ENCODE measurements at regions not wholly inside any gene's neighbourhood (a gene's known extent, or its start where the extent isn't known, plus 50 kb on each side); places are given as distances from the start of the nearest gene placed in this dataset.

GRCh38 chr22:33971561-33971961 lies 51.3 kb upstream of the LARGE1 start:
- ATAC-seq (no peak), DNase-seq (no peak)
- ChIA-PET CTCF (no interaction called here), POLR2A (no interaction called here)
- H3K4me3 Mint-ChIP-seq: no peak overlapping the region
- intact Hi-C loops (cut with micrococcal nuclease): no loop called here
- no peaks in the 10 kb centered on the region for H3K4me1 Mint-ChIP-seq (ENCODE audit: low read depth)
- H3K27me3 Mint-ChIP-seq: peaks cover 2% of the 10 kb centered on the region
- no peaks in the 10 kb centered on the region for H3K9me3 Mint-ChIP-seq
- H3K27ac Mint-ChIP-seq: no peak overlapping the region
- TF ChIP-seq, protein P1, sequence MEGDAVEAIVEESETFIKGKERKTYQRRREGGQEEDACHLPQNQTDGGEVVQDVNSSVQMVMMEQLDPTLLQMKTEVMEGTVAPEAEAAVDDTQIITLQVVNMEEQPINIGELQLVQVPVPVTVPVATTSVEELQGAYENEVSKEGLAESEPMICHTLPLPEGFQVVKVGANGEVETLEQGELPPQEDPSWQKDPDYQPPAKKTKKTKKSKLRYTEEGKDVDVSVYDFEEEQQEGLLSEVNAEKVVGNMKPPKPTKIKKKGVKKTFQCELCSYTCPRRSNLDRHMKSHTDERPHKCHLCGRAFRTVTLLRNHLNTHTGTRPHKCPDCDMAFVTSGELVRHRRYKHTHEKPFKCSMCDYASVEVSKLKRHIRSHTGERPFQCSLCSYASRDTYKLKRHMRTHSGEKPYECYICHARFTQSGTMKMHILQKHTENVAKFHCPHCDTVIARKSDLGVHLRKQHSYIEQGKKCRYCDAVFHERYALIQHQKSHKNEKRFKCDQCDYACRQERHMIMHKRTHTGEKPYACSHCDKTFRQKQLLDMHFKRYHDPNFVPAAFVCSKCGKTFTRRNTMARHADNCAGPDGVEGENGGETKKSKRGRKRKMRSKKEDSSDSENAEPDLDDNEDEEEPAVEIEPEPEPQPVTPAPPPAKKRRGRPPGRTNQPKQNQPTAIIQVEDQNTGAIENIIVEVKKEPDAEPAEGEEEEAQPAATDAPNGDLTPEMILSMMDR (IDR thresholded peaks at IDR 0.05): no peak
- no peaks in the 10 kb centered on the region for H3K36me3 Mint-ChIP-seq (ENCODE audit: low read depth)

DNA sequence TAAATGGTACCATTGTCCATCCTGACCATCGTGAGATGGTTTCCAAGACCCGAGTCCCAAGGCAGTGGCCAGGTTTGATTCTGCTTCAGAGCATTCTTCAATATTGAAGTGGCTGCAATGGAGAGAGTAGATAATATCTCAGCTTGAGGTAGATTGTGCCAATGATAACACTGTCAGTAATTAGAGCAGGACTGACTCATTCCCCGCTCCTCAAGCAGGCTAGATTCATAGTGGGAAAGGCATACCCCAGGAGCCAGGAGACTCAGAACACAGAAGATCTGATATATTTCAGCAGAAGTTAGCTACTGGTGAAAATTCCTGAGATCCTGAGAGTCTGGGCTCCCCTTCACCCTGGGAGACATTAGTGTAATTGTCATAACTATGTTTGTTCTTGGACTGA lies 55.6 kb upstream of the LARGE1 start:
- peaks cover 2% of the 10 kb centered on the region for H3K9me3 Mint-ChIP-seq
- CTCF ChIA-PET: no interaction called here

GRCh38 chr22:33983558-33983957 lies 63.3 kb upstream of the LARGE1 start:
- ChIA-PET POLR2A (no interaction called here), CTCF (no interaction called here)
- H3K27me3 Mint-ChIP-seq: no peaks in the 10 kb centered on the region
- no peak overlapping the region for H3K27ac Mint-ChIP-seq
- no peak overlapping the region for H3K4me3 Mint-ChIP-seq
- H3K36me3 Mint-ChIP-seq (ENCODE audit: low read depth): no peaks in the 10 kb centered on the region
- TF ChIP-seq, protein P1 (IDR thresholded peaks at IDR 0.05): no peak
- no peaks in the 10 kb centered on the region for H3K4me1 Mint-ChIP-seq (ENCODE audit: low read depth)
- no peak for ATAC-seq
- peaks cover under 1% of the 10 kb centered on the region for H3K9me3 Mint-ChIP-seq
- intact Hi-C loops (cut with micrococcal nuclease): no loop called here
- no peak for DNase-seq

More for the DNA sequence above, 55.6 kb upstream of the LARGE1 start:
- Mint-ChIP-seq H3K4me1 (ENCODE audit: low read depth) (no peaks in the 10 kb centered on the region), H3K27me3 (peaks cover 2% of the 10 kb centered on the region), H3K4me3 (no peak overlapping the region), H3K27ac (no peak overlapping the region), H3K36me3 (ENCODE audit: low read depth) (no peaks in the 10 kb centered on the region)
- ATAC-seq: no peak
- DNase-seq: no peak
- POLR2A ChIA-PET: no interaction called here
- intact Hi-C loops (cut with micrococcal nuclease): no loop called here
- TF ChIP-seq, protein P1 (IDR thresholded peaks at IDR 0.05): no peak

GRCh38 chr22:33984211-33984610 lies 63.9 kb upstream of the LARGE1 start:
- CTCF ChIA-PET: no interaction called here
- POLR2A ChIA-PET: no interaction called here
- H3K27ac Mint-ChIP-seq: no peak overlapping the region

DNA sequence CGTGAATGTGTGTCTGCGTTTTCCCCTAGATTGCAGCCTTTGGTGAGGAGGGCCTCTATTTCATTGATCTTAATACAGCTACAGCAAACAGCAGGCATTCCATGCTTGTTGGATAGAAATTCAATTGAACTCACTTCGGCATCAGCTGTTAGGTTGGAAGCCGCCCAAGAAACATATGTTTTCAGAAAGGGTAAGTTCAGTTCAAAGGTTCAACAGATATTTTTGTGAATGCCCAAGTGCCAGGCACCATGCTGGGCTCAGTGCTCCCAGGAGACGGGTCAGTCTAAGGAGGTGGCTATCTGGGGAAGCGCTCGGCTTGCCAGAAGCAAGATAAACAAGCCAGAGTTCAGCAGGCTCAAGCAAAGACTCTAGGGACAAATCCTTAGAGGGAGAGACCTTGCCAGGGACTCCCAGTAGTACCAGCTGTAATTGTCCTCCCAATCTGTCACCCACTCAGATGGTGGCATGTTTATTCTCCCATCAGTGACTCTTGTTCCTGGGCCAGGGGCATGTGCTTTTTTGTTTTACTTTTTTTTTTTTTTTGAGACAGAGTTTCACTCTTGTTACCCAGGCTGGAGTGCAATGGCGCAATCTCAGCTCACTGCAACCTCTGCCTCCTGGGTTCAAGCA lies 64.5 kb upstream of the LARGE1 start:
- intact Hi-C loops (cut with micrococcal nuclease): no loop called here
- no peaks in the 10 kb centered on the region for H3K9me3 Mint-ChIP-seq
- H3K4me1 Mint-ChIP-seq (ENCODE audit: low read depth): no peaks in the 10 kb centered on the region
- H3K36me3 Mint-ChIP-seq (ENCODE audit: low read depth): no peaks in the 10 kb centered on the region
- no peaks in the 10 kb centered on the region for H3K27me3 Mint-ChIP-seq
- H3K4me3 Mint-ChIP-seq: no peak overlapping the region
- TF ChIP-seq, protein P1 (IDR thresholded peaks at IDR 0.05): no peak
- DNase-seq (no peak), ATAC-seq (no peak)
- ChIA-PET POLR2A (no interaction called here), CTCF (no interaction called here)
- H3K27ac Mint-ChIP-seq: no peak overlapping the region

More at GRCh38 chr22:33984211-33984610, 63.9 kb upstream of the LARGE1 start:
- H3K4me1 Mint-ChIP-seq (ENCODE audit: low read depth): no peaks in the 10 kb centered on the region
- no peaks in the 10 kb centered on the region for H3K36me3 Mint-ChIP-seq (ENCODE audit: low read depth)
- H3K27me3 Mint-ChIP-seq: no peaks in the 10 kb centered on the region
- H3K4me3 Mint-ChIP-seq: no peak overlapping the region
- H3K9me3 Mint-ChIP-seq: no peaks in the 10 kb centered on the region
- no peak for DNase-seq
- ATAC-seq: no peak
- TF ChIP-seq, protein P1 (IDR thresholded peaks at IDR 0.05): no peak
- intact Hi-C loops (cut with micrococcal nuclease): no loop called here
